HepG2 (cell line): ENCODE measurements at regions not wholly inside any gene's neighbourhood (a gene's known extent, or its start where the extent isn't known, plus 50 kb on each side); places are given as distances from the start of the nearest gene placed in this dataset.
A peak's percentile ranks its signal among the peaks of the same experiment; 100 is the strongest.

ENCODE experiments used
- AFF4 ChIP-seq: sonication (generic); formaldehyde crosslinking; IDR thresholded peaks from 2 replicates; pipeline ENCODE4 v1.4.0; 2020; ENCODE audit warnings: missing genetic modification reagents
- HIVEP1 ChIP-seq: sonication (generic); formaldehyde crosslinking; IDR thresholded peaks from 2 replicates; pipeline ENCODE4 v1.4.0; 2020; ENCODE audit warnings: mild to moderate bottlenecking, missing genetic modification reagents
- MTA3 ChIP-seq: sonication (generic); formaldehyde crosslinking; IDR thresholded peaks from 2 replicates; pipeline ENCODE4 v1.4.0; 2020; ENCODE audit warnings: missing genetic modification reagents
- NFIC ChIP-seq: IDR thresholded peaks from 2 replicates; pipeline ENCODE4 v1.6.1; 2012; ENCODE audit warnings: mild to moderate bottlenecking, low read length, inconsistent platforms
- NR3C1 ChIP-seq: sonication (generic); formaldehyde crosslinking; IDR thresholded peaks from 2 replicates; pipeline ENCODE4 v1.4.0; 2020; ENCODE audit warnings: missing genetic modification reagents
- SMARCE1 ChIP-seq: fragments of 450-650 bp; IDR thresholded peaks from 2 replicates; pipeline ENCODE4 v1.6.1; 2017; ENCODE audit warnings: borderline replicate concordance
- TBP ChIP-seq: sonication (generic); formaldehyde crosslinking; IDR thresholded peaks from 2 replicates; pipeline ENCODE4 v1.5.0; 2020; ENCODE audit warnings: missing genetic modification reagents
- TBX3 ChIP-seq: fragments of 450-650 bp; IDR thresholded peaks from 2 replicates; pipeline ENCODE4 v1.6.1; 2017; ENCODE audit warnings: antibody characterized with exemption, mild to moderate bottlenecking, inconsistent platforms, borderline replicate concordance
- ZBTB21 ChIP-seq: sonication (generic); formaldehyde crosslinking; IDR thresholded peaks from 2 replicates; pipeline ENCODE4 v1.4.0; 2020; ENCODE audit warnings: missing genetic modification reagents
- ZHX2 ChIP-seq, 2 experiments: sonication (generic) in 1 of 2; formaldehyde crosslinking in 1 of 2; IDR thresholded peaks; 2 replicates each; pipeline versions ENCODE4 v1.6.1 to v1.9.0; 2014 to 2022; ENCODE audit warnings: antibody characterized with exemption in 1 of 2, borderline replicate concordance in 1 of 2, inconsistent platforms in 1 of 2, low read depth in 1 of 2, missing genetic modification reagents in 1 of 2
- ZNF224 ChIP-seq: sonication (generic); formaldehyde crosslinking; IDR thresholded peaks from 2 replicates; pipeline ENCODE4 v1.5.0; 2020; ENCODE audit warnings: mild to moderate bottlenecking, missing genetic modification reagents
- ZNF264 ChIP-seq: sonication (generic); formaldehyde crosslinking; IDR thresholded peaks from 2 replicates; pipeline ENCODE4 v1.4.0; 2020; ENCODE audit warnings: missing genetic modification reagents
- ZNF333 ChIP-seq: sonication (generic); formaldehyde crosslinking; IDR thresholded peaks from 2 replicates; pipeline ENCODE4 v1.4.0; 2020; ENCODE audit warnings: mild to moderate bottlenecking, missing genetic modification reagents, borderline replicate concordance
- ZNF569 ChIP-seq: sonication (generic); formaldehyde crosslinking; IDR thresholded peaks from 2 replicates; pipeline ENCODE4 v1.5.0; 2020; ENCODE audit warnings: mild to moderate bottlenecking, missing genetic modification reagents, moderate library complexity, borderline replicate concordance
- ZNF577 ChIP-seq: sonication (generic); formaldehyde crosslinking; IDR thresholded peaks from 2 replicates; pipeline ENCODE4 v1.4.0; 2020; ENCODE audit warnings: mild to moderate bottlenecking, low read depth, missing genetic modification reagents, borderline replicate concordance
- ZNF782 ChIP-seq: sonication (generic); formaldehyde crosslinking; IDR thresholded peaks from 2 replicates; pipeline ENCODE4 v1.4.0; 2020; ENCODE audit warnings: missing genetic modification reagents, mild to moderate bottlenecking, borderline replicate concordance
- ZNF788 ChIP-seq: sonication (generic); formaldehyde crosslinking; IDR thresholded peaks from 2 replicates; pipeline ENCODE4 v1.5.0; 2020; ENCODE audit warnings: mild to moderate bottlenecking, missing genetic modification reagents, borderline replicate concordance
- ZSCAN22 ChIP-seq: sonication (generic); formaldehyde crosslinking; IDR thresholded peaks from 2 replicates; pipeline ENCODE4 v1.4.0; 2020; ENCODE audit warnings: mild to moderate bottlenecking, missing genetic modification reagents

- TF ChIP-seq ZNF782 (CRISPR knock-in tag) (no peak), ZNF577 (no peak), NFIC (peak; percentile 68; the same call in 1 of the 2 replicates), ZBTB21 (CRISPR knock-in tag) (no peak), TBP (CRISPR knock-in tag) (no peak), HIVEP1 (CRISPR knock-in tag) (no peak), MTA3 (CRISPR knock-in tag) (no peak), ZNF788 (CRISPR knock-in tag) (no peak), ZSCAN22 (no peak), ZNF333 (CRISPR knock-in tag) (no peak), TBX3 (no peak), NR3C1 (no peak), ZNF264 (CRISPR knock-in tag) (no peak), ZNF224 (CRISPR knock-in tag) (no peak), ZNF569 (CRISPR knock-in tag) (no peak), ZHX2 (IDR thresholded peaks at IDR 0.05; ENCODE audit: low read depth) (no peak), ZHX2 (CRISPR knock-in tag; IDR thresholded peaks at IDR 0.05; ENCODE audit: borderline replicate concordance) (no peak), SMARCE1 (no peak), AFF4 (CRISPR knock-in tag) (no peak)
Measured at GRCh38 chr12:115506822-115507559, 770.5 kb downstream of the MED13L start (continued).
